ENCODE measurements at regions not wholly inside any gene's neighbourhood (a gene's known extent, or its start where the extent isn't known, plus 50 kb on each side); places are given as distances from the start of the nearest gene placed in this dataset.

- Histone ChIP-seq H3K4me1 (ENCODE audit: control insufficient read depth, insufficient read depth, low read length) (no peaks in the 10 kb centered on the region), H3K4me2 (ENCODE audit: low read length) (no peak overlapping the region), H3K4me3 (ENCODE audit: low read length) (no peak overlapping the region), H3K27me3 (ENCODE audit: control insufficient read depth, insufficient read depth, low read length) (no peaks in the 10 kb centered on the region), H3K36me3 (ENCODE audit: insufficient read depth, low read length) (no peaks in the 10 kb centered on the region), H3K9me3 (replicated peaks; ENCODE audit: low read length) (no peaks in the 10 kb centered on the region), H3K9ac (ENCODE audit: low read depth, low read length) (no peak overlapping the region)
Measured at GRCh38 chr1:38332649-38333310, 286.2 kb upstream of the POU3F1 start.

GRCh38 chr1:38331496-38332210 is 285.1 kb upstream of the POU3F1 start:
- no peaks in the 10 kb centered on the region for H3K9me3 ChIP-seq (replicated peaks; ENCODE audit: low read length)
- no peak overlapping the region for H3K4me3 ChIP-seq (ENCODE audit: low read length)
- peaks cover 3% of the 10 kb centered on the region for H3K27me3 ChIP-seq (ENCODE audit: control insufficient read depth, insufficient read depth, low read length)
- H3K4me1 ChIP-seq (ENCODE audit: control insufficient read depth, insufficient read depth, low read length), result no peaks in the 10 kb centered on the region
- H3K4me2 ChIP-seq (ENCODE audit: low read length), result no peak overlapping the region
- no peaks in the 10 kb centered on the region for H3K36me3 ChIP-seq (ENCODE audit: insufficient read depth, low read length)
- H3K9ac ChIP-seq (ENCODE audit: low read depth, low read length), result no peak overlapping the region

GRCh38 chr1:38330799-38331198 is 284.2 kb upstream of the POU3F1 start:
- H3K9me3 ChIP-seq (replicated peaks; ENCODE audit: low read length), result no peaks in the 10 kb centered on the region
- H3K9ac ChIP-seq (ENCODE audit: low read depth, low read length), result no peak overlapping the region
- H3K27me3 ChIP-seq (ENCODE audit: control insufficient read depth, insufficient read depth, low read length), result peaks cover 7% of the 10 kb centered on the region
- no peaks in the 10 kb centered on the region for H3K36me3 ChIP-seq (ENCODE audit: insufficient read depth, low read length)
- H3K4me2 ChIP-seq (ENCODE audit: low read length), result no peak overlapping the region
- no peaks in the 10 kb centered on the region for H3K4me1 ChIP-seq (ENCODE audit: control insufficient read depth, insufficient read depth, low read length)
- H3K4me3 ChIP-seq (ENCODE audit: low read length), result no peak overlapping the region

GRCh38 chr1:38329644-38330043 is 283.1 kb upstream of the POU3F1 start:
- H3K4me2 ChIP-seq (ENCODE audit: low read length), result no peak overlapping the region
- no peak overlapping the region for H3K4me3 ChIP-seq (ENCODE audit: low read length)
- H3K27me3 ChIP-seq (ENCODE audit: control insufficient read depth, insufficient read depth, low read length), result peaks cover 7% of the 10 kb centered on the region
- no peaks in the 10 kb centered on the region for H3K36me3 ChIP-seq (ENCODE audit: insufficient read depth, low read length)
- H3K4me1 ChIP-seq (ENCODE audit: control insufficient read depth, insufficient read depth, low read length), result no peaks in the 10 kb centered on the region
- H3K9ac ChIP-seq (ENCODE audit: low read depth, low read length), result no peak overlapping the region
- H3K9me3 ChIP-seq (replicated peaks; ENCODE audit: low read length), result no peaks in the 10 kb centered on the region

GRCh38 chr1:38328278-38329035 is 281.9 kb upstream of the POU3F1 start:
- Histone ChIP-seq H3K9me3 (replicated peaks; ENCODE audit: low read length) (no peaks in the 10 kb centered on the region), H3K9ac (ENCODE audit: low read depth, low read length) (no peak overlapping the region), H3K4me3 (ENCODE audit: low read length) (no peak overlapping the region), H3K4me1 (ENCODE audit: control insufficient read depth, insufficient read depth, low read length) (no peaks in the 10 kb centered on the region), H3K4me2 (ENCODE audit: low read length) (no peak overlapping the region), H3K27me3 (ENCODE audit: control insufficient read depth, insufficient read depth, low read length) (peaks cover 7% of the 10 kb centered on the region), H3K36me3 (ENCODE audit: insufficient read depth, low read length) (no peaks in the 10 kb centered on the region)

- Histone ChIP-seq H3K9me3 (replicated peaks; ENCODE audit: low read length) (no peaks in the 10 kb centered on the region), H3K27me3 (ENCODE audit: control insufficient read depth, insufficient read depth, low read length) (peaks cover 7% of the 10 kb centered on the region), H3K4me2 (ENCODE audit: low read length) (no peak overlapping the region), H3K4me1 (ENCODE audit: control insufficient read depth, insufficient read depth, low read length) (no peaks in the 10 kb centered on the region), H3K4me3 (ENCODE audit: low read length) (no peak overlapping the region), H3K9ac (ENCODE audit: low read depth, low read length) (no peak overlapping the region), H3K36me3 (ENCODE audit: insufficient read depth, low read length) (no peaks in the 10 kb centered on the region)
Measured at GRCh38 chr1:38327559-38327973, 281.0 kb upstream of the POU3F1 start.

- Histone ChIP-seq H3K4me2 (ENCODE audit: low read length) (no peak overlapping the region), H3K4me3 (ENCODE audit: low read length) (no peak overlapping the region), H3K4me1 (ENCODE audit: control insufficient read depth, insufficient read depth, low read length) (no peaks in the 10 kb centered on the region), H3K9ac (ENCODE audit: low read depth, low read length) (no peak overlapping the region), H3K27me3 (ENCODE audit: control insufficient read depth, insufficient read depth, low read length) (peaks cover 7% of the 10 kb centered on the region), H3K36me3 (ENCODE audit: insufficient read depth, low read length) (no peaks in the 10 kb centered on the region), H3K9me3 (replicated peaks; ENCODE audit: low read length) (no peaks in the 10 kb centered on the region)
Measured at GRCh38 chr1:38326856-38327255, 280.3 kb upstream of the POU3F1 start.

GRCh38 chr1:38326135-38326534 is 279.5 kb upstream of the POU3F1 start:
- H3K4me1 ChIP-seq (ENCODE audit: control insufficient read depth, insufficient read depth, low read length), result no peaks in the 10 kb centered on the region
- no peaks in the 10 kb centered on the region for H3K36me3 ChIP-seq (ENCODE audit: insufficient read depth, low read length)
- H3K9ac ChIP-seq (ENCODE audit: low read depth, low read length), result no peak overlapping the region
- no peak overlapping the region for H3K4me3 ChIP-seq (ENCODE audit: low read length)
- no peaks in the 10 kb centered on the region for H3K9me3 ChIP-seq (replicated peaks; ENCODE audit: low read length)
- H3K27me3 ChIP-seq (ENCODE audit: control insufficient read depth, insufficient read depth, low read length), result peaks cover 7% of the 10 kb centered on the region
- no peak overlapping the region for H3K4me2 ChIP-seq (ENCODE audit: low read length)

- Histone ChIP-seq H3K4me1 (ENCODE audit: control insufficient read depth, insufficient read depth, low read length) (no peaks in the 10 kb centered on the region), H3K9ac (ENCODE audit: low read depth, low read length) (no peak overlapping the region), H3K4me2 (ENCODE audit: low read length) (no peak overlapping the region), H3K4me3 (ENCODE audit: low read length) (no peak overlapping the region), H3K9me3 (replicated peaks; ENCODE audit: low read length) (no peaks in the 10 kb centered on the region), H3K36me3 (ENCODE audit: insufficient read depth, low read length) (no peaks in the 10 kb centered on the region), H3K27me3 (ENCODE audit: control insufficient read depth, insufficient read depth, low read length) (no peaks in the 10 kb centered on the region)
Measured at GRCh38 chr1:38312753-38313152, 266.2 kb upstream of the POU3F1 start.

GRCh38 chr1:38310079-38310478 is 263.5 kb upstream of the POU3F1 start:
- no peaks in the 10 kb centered on the region for H3K9me3 ChIP-seq (replicated peaks; ENCODE audit: low read length)
- H3K9ac ChIP-seq (ENCODE audit: low read depth, low read length), result no peak overlapping the region
- no peak overlapping the region for H3K4me3 ChIP-seq (ENCODE audit: low read length)
- H3K4me2 ChIP-seq (ENCODE audit: low read length), result no peak overlapping the region
- peaks cover 2% of the 10 kb centered on the region for H3K27me3 ChIP-seq (ENCODE audit: control insufficient read depth, insufficient read depth, low read length)
- no peaks in the 10 kb centered on the region for H3K36me3 ChIP-seq (ENCODE audit: insufficient read depth, low read length)
- H3K4me1 ChIP-seq (ENCODE audit: control insufficient read depth, insufficient read depth, low read length), result no peaks in the 10 kb centered on the region

GRCh38 chr1:38308780-38309179 is 262.2 kb upstream of the POU3F1 start:
- no peaks in the 10 kb centered on the region for H3K36me3 ChIP-seq (ENCODE audit: insufficient read depth, low read length)
- H3K9me3 ChIP-seq (replicated peaks; ENCODE audit: low read length), result no peaks in the 10 kb centered on the region
- H3K4me2 ChIP-seq (ENCODE audit: low read length), result no peak overlapping the region
- no peak overlapping the region for H3K4me3 ChIP-seq (ENCODE audit: low read length)
- no peaks in the 10 kb centered on the region for H3K4me1 ChIP-seq (ENCODE audit: control insufficient read depth, insufficient read depth, low read length)
- peaks cover 2% of the 10 kb centered on the region for H3K27me3 ChIP-seq (ENCODE audit: control insufficient read depth, insufficient read depth, low read length)
- H3K9ac ChIP-seq (ENCODE audit: low read depth, low read length), result no peak overlapping the region
